ENCODE measurements at regions not wholly inside any gene's neighbourhood (a gene's known extent, or its start where the extent isn't known, plus 50 kb on each side); places are given as distances from the start of the nearest gene placed in this dataset.
"Not testable (repeated sequence)": the region's sequence is repeated elsewhere in the genome, so short reads cannot be mapped to it uniquely, and the experiment has no call there.

GRCh38 chr14:105931808-105932483 is 405.6 kb downstream of the TMEM121 start:
- no peak for DNase-seq (ENCODE audit: low spot score)

DNA sequence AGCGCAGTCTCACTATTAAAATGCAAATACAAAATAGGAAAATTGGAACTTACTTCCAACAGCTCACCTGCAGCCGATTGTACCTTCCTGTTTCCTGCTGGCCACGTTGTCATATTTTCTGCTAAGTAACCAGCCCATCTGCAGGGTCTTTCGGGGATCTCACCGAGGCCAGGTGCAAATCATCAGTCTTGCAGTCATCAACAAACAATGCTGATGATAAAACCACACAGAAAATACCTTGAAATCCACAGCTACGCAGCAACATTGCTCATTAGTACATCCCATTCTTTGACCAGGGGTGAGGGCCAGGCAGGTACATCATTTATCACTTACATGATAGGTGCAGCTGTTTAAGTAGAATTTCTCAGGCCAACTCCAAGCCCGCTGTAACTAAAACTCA is 406.9 kb downstream of the TMEM121 start:
- no peak for DNase-seq (ENCODE audit: low spot score)

- DNase-seq (ENCODE audit: low spot score), result no peak
Measured at GRCh38 chr14:105935384-105935783, 409.0 kb downstream of the TMEM121 start.

- DNase-seq (ENCODE audit: low spot score), result no peak
Measured at GRCh38 chr14:105937253-105938054, 411.1 kb downstream of the TMEM121 start.

DNA sequence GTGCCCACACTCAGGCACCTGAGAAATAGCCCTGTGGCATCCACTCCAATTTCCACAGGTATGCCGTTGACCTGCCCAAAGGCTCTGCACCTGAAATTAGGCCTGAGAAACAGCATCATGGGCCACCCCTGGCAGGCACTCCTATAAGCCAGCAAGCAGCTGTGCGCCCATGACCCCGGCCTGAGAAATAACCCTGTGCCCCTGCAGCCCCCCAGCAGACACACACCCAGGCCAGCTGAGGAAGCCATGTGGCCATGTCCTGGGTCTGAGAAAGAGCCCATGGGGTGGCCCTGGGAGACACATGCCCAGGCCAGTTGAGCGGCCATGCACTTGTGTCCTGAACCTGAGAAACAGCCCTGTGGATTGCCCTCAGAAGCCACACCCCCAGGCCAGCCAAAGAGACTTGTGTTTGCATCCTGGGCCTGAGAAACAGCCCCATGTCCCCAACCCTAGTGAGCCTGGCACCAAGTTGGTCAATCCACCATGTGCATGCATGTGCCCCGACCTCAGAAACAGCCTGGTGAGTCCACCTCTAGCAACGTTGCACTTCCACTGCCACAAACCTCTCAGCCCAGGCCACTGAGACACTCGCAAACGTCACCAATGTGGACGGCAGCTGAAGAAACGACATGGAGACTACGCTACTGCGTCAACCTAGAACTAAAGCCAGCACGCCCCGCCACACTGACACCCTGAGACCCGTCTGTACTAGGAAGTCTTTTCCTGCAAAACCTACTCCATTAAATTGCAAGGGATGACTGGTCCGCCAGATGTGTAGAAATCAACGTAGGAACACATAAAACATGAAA is 411.9 kb downstream of the TMEM121 start:
- DNase-seq (ENCODE audit: low spot score), result no peak

DNA sequence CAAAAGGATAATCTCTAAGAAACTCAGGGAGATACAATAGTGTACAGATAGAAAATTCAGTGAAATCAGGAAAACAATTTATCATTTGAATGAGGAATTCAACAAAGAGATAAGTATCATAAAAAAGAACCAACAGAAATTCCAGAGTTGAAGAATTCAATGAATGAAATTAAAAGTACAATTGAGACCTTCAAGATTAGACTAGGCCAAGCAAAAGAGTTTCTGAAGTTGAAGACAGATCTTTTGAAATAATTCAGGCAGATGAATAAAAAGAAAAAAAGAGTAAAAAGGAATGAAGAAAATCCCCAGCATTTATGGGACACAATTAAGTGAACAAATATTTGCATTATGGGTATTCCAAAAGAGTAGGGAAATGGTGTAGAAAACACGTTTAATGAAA is 412.6 kb downstream of the TMEM121 start:
- no peak for DNase-seq (ENCODE audit: low spot score)

DNA sequence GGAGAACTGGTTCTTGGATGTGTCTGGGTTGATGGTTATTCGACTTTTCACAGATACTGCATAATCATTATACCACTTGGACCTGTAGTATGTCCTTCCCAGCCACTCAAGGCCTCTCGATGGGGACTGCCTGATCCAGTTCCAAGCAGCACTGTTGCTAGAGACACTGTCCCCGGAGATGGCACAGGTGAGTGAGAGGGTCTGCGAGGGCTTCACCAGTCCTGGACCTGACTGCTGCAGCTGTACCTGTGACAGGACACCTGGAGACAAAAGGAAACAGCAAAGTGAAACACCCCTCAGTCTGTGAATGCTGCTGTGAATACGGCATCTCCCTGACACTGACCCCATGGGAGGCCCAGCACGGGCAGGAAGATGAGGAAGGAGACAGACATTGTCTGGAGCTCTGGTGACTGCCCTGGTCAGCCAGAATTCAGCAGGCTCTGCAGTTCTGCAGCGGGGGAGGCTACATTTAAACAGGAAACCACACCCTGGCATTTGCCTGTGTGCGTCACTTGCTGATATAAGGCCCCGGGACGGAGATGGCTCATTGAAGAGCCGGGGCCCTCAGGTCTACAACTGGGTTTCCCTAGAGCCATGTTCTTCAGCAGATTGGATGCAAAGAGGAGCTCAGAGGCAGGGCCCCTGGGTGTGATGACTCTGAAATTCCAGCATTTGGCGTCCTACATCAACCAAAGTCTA is 413.6 kb downstream of the TMEM121 start:
- DNase-seq (ENCODE audit: low spot score), result no peak

GRCh38 chr14:105940534-105941225 is 414.3 kb downstream of the TMEM121 start:
- no peak for DNase-seq (ENCODE audit: low spot score)

DNA sequence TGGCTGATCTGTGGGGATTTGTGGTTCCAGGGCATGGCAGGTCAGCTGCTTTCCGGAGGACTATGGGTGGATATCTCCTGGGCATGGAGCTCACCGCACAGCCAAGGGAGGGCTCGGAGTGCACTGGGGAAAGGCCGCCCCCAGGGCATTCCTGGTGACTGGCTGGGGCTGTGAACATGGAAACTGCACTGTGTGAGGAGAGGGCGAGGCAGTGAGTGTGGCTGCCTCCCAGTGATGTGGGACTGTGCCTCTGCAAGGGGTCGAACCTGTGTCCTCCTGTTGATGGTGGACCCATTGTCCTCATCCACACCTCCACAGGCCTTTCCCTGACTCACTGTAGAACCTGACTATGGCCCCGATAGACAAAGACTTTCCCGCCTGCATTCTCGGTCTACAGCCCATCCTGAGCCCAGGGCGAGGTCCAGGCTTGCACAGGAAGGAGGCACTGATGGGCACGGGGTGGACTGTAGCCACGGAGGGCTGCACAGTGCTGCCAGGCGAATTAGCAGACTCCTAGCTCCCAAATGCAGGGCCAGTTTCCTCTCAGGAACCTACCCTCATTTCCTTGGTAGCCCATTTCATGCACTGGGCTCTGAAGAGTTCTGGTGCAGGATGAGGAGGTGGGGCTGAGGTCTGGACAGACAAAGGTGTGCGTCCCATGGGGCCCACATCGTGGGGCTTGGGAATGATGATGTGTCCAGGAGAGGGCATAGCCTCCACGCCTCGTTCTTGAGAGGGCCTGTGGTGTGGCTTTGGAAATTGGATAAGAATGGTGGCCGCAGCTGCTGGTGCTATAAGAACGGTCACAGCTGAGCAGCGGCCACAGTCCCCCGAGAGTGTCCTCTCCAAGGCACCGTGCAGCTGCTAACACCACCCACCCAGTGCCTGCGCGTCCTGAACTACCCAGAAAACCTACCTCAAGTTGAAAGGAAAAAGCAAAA is 415.1 kb downstream of the TMEM121 start:
- no peak for DNase-seq (ENCODE audit: low spot score)

- DNase-seq (ENCODE audit: low spot score), result not testable (repeated sequence)
Measured at GRCh38 chr14:105942725-105943124, 416.3 kb downstream of the TMEM121 start.

- DNase-seq (ENCODE audit: low spot score), result no peak
Measured at GRCh38 chr14:105943973-105944602, 417.7 kb downstream of the TMEM121 start.

GRCh38 chr14:105944632-105945610 is 418.5 kb downstream of the TMEM121 start:
- peak; percentile 62 for DNase-seq (ENCODE audit: low spot score)

GRCh38 chr14:105945896-105946295 is 419.5 kb downstream of the TMEM121 start:
- no peak for DNase-seq (ENCODE audit: low spot score)

GRCh38 chr14:105947599-105947998 is 421.2 kb downstream of the TMEM121 start:
- no peak for DNase-seq (ENCODE audit: low spot score)

GRCh38 chr14:105948955-105949354 is 422.6 kb downstream of the TMEM121 start:
- not testable (repeated sequence) for DNase-seq (ENCODE audit: low spot score)

- not testable (repeated sequence) for DNase-seq (ENCODE audit: low spot score)
Measured at GRCh38 chr14:105950364-105950892, 424.0 kb downstream of the TMEM121 start.

DNA sequence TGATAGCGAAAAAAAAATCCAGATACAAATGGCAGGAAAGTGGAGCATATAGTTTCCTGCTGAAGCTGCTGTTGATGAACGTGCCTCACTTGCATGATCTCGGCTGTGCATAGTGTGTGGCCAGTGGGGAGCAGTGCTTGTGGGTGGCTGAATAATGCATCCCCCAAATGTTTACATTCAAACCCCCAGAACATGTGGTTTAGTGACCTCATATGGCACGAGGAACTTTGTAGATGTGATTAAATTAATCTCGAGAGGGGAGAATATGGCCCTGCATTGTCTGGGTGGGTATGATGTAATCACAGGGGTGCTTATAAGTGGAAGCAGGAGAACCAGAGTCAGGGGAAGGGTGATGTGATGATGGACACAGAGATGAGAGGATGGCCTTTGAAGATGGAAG is 425.0 kb downstream of the TMEM121 start:
- DNase-seq (ENCODE audit: low spot score), result no peak

GRCh38 chr14:105952222-105952621 is 425.8 kb downstream of the TMEM121 start:
- DNase-seq (ENCODE audit: low spot score), result no peak

Measured in CD4-positive, alpha-beta T cell treated with Interleukin-6 at 100 ng/mL for 8 hours (primary cell).